ENCODE measurements at regions not wholly inside any gene's neighbourhood (a gene's known extent, or its start where the extent isn't known, plus 50 kb on each side); places are given as distances from the start of the nearest gene placed in this dataset.

DNA sequence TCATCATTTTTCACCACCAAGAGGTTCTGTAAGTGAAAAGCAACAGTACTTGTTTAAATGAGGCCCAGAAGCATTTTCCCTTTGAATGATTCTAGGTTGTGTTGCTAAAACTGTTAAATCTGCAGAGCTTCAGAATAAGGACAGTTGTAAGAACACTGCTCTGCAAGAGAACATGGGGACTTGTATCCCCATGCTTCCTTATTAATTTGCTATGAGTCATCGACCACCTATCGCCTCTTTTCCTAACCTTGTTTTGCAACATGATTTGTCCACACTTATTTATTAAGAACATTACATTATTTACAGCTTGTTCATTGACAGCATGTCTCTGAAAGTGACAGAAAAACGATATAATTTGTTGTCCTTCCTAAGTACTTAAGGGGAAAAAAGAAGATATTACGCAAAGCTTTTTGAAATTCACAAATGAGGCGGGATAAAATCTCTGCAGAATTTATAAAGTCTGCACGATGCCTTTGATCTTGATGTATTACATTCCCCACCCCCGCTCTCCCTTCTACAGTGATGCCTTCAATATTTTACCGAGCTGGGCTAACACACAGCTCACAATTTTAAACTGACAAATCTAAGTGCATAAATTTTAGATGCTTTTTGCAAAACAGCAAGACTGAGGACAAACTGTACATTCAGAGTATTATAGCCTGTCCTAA lies 220.0 kb upstream of the SPTLC3 start:
- no peak for DNase-seq (ENCODE audit: low read depth in 1 of 2, low spot score in 1 of 2)
- no peak overlapping the region for H3K27ac ChIP-seq (replicated peaks)
- H3K4me3 ChIP-seq (replicated peaks; ENCODE audit: insufficient read depth, low read length): no peak overlapping the region
- H3K27me3 ChIP-seq (ENCODE audit: insufficient read depth, poor library complexity, severe bottlenecking): no peaks in the 10 kb centered on the region
- TF ChIP-seq GABPA (IDR thresholded peaks at IDR 0.05; ENCODE audit: low read depth) (no peak), SPI1 (IDR thresholded peaks at IDR 0.05; ENCODE audit: borderline replicate concordance, low read depth) (no peak), POLR2AphosphoS5 (IDR thresholded peaks at IDR 0.05; ENCODE audit: low read depth) (no peak)
- TF ChIP-seq, protein P1, sequence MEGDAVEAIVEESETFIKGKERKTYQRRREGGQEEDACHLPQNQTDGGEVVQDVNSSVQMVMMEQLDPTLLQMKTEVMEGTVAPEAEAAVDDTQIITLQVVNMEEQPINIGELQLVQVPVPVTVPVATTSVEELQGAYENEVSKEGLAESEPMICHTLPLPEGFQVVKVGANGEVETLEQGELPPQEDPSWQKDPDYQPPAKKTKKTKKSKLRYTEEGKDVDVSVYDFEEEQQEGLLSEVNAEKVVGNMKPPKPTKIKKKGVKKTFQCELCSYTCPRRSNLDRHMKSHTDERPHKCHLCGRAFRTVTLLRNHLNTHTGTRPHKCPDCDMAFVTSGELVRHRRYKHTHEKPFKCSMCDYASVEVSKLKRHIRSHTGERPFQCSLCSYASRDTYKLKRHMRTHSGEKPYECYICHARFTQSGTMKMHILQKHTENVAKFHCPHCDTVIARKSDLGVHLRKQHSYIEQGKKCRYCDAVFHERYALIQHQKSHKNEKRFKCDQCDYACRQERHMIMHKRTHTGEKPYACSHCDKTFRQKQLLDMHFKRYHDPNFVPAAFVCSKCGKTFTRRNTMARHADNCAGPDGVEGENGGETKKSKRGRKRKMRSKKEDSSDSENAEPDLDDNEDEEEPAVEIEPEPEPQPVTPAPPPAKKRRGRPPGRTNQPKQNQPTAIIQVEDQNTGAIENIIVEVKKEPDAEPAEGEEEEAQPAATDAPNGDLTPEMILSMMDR (IDR thresholded peaks at IDR 0.05; ENCODE audit: insufficient read depth, low read length): no peak
- TF ChIP-seq, protein P2, sequence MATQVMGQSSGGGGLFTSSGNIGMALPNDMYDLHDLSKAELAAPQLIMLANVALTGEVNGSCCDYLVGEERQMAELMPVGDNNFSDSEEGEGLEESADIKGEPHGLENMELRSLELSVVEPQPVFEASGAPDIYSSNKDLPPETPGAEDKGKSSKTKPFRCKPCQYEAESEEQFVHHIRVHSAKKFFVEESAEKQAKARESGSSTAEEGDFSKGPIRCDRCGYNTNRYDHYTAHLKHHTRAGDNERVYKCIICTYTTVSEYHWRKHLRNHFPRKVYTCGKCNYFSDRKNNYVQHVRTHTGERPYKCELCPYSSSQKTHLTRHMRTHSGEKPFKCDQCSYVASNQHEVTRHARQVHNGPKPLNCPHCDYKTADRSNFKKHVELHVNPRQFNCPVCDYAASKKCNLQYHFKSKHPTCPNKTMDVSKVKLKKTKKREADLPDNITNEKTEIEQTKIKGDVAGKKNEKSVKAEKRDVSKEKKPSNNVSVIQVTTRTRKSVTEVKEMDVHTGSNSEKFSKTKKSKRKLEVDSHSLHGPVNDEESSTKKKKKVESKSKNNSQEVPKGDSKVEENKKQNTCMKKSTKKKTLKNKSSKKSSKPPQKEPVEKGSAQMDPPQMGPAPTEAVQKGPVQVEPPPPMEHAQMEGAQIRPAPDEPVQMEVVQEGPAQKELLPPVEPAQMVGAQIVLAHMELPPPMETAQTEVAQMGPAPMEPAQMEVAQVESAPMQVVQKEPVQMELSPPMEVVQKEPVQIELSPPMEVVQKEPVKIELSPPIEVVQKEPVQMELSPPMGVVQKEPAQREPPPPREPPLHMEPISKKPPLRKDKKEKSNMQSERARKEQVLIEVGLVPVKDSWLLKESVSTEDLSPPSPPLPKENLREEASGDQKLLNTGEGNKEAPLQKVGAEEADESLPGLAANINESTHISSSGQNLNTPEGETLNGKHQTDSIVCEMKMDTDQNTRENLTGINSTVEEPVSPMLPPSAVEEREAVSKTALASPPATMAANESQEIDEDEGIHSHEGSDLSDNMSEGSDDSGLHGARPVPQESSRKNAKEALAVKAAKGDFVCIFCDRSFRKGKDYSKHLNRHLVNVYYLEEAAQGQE (IDR thresholded peaks at IDR 0.05; ENCODE audit: insufficient replicate concordance, low read depth): no peak

DNA sequence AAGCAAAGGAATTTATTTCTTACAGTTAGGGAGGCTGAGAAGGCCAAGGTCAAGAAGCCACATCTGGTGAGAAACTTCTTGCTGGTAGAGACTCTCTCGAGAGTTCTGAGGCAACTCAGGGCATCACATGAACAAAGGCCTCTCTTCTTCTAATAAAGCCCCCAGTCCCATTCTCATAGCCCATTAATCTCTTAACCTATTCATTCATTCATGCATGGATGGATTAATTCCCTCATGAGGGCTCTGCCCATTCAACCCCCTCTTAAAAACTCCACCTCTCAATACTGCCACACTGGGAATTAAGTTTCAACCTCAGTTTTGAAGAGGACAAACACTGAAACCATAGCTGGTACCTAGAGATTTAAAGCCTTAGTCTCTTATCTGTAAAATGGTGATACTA lies 217.9 kb upstream of the SPTLC3 start:
- no peaks in the 10 kb centered on the region for H3K27me3 ChIP-seq (ENCODE audit: insufficient read depth, poor library complexity, severe bottlenecking)
- H3K4me3 ChIP-seq (replicated peaks; ENCODE audit: insufficient read depth, low read length): no peak overlapping the region
- no peak for DNase-seq (ENCODE audit: low read depth in 1 of 2, low spot score in 1 of 2)
- TF ChIP-seq, protein P2 (IDR thresholded peaks at IDR 0.05; ENCODE audit: insufficient replicate concordance, low read depth): no peak
- TF ChIP-seq SPI1 (IDR thresholded peaks at IDR 0.05; ENCODE audit: borderline replicate concordance, low read depth) (no peak), POLR2AphosphoS5 (IDR thresholded peaks at IDR 0.05; ENCODE audit: low read depth) (no peak), GABPA (IDR thresholded peaks at IDR 0.05; ENCODE audit: low read depth) (no peak)
- TF ChIP-seq, protein P1 (IDR thresholded peaks at IDR 0.05; ENCODE audit: insufficient read depth, low read length): no peak
- H3K27ac ChIP-seq (replicated peaks): no peak overlapping the region

DNA sequence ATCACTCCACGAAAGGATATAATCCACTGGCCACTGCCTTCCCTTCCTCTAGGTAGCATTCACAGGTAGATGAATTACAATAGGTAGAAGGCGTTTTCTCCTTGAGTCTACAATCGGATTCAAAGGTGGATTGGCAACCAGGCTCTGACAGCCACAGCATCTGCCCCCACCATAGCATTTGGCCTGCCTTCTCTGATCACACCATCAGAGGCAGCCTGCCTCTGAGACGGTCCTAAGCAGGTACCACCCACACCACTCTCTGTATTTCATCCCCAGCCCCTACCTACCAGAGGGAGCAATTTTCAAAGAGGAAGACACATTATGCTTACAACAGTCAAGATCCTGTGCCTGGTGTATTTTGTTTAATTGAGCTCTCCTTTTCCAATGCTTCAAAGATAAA lies 210.5 kb upstream of the SPTLC3 start:
- TF ChIP-seq SPI1 (IDR thresholded peaks at IDR 0.05; ENCODE audit: borderline replicate concordance, low read depth) (no peak), GABPA (IDR thresholded peaks at IDR 0.05; ENCODE audit: low read depth) (no peak), POLR2AphosphoS5 (IDR thresholded peaks at IDR 0.05; ENCODE audit: low read depth) (no peak)
- TF ChIP-seq, protein P2 (IDR thresholded peaks at IDR 0.05; ENCODE audit: insufficient replicate concordance, low read depth): no peak
- TF ChIP-seq, protein P1 (IDR thresholded peaks at IDR 0.05; ENCODE audit: insufficient read depth, low read length): no peak
- DNase-seq (ENCODE audit: low read depth in 1 of 2, low spot score in 1 of 2): no peak

More for the DNA sequence above, 210.5 kb upstream of the SPTLC3 start:
- Histone ChIP-seq H3K4me3 (replicated peaks; ENCODE audit: insufficient read depth, low read length) (no peak overlapping the region), H3K27me3 (ENCODE audit: insufficient read depth, poor library complexity, severe bottlenecking) (no peaks in the 10 kb centered on the region), H3K27ac (replicated peaks) (no peak overlapping the region)

Data from HL-60 (cell line).